ENCODE measurements at regions not wholly inside any gene's neighbourhood (a gene's known extent, or its start where the extent isn't known, plus 50 kb on each side); places are given as distances from the start of the nearest gene placed in this dataset.

DNA sequence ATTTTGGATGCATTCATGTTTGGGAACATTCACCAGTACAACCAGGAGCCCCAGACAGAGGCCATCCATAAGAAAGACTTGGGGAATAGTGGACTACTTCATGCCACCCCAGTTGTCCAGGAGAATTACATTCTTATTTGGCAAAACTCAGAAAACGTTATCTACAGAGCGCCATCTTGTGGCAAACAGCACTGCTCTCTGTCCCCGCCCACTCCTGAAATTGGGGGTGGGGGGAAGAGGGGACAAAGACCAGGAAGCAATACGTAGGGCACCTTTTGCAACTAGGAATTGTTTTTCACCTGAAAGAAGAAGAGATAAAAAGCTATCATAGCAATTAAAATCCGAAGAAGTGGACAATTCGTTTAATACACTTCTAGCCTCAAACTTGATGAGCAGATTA lies 134.6 kb upstream of the MGMT start (continued):
- TF ChIP-seq, protein P1, sequence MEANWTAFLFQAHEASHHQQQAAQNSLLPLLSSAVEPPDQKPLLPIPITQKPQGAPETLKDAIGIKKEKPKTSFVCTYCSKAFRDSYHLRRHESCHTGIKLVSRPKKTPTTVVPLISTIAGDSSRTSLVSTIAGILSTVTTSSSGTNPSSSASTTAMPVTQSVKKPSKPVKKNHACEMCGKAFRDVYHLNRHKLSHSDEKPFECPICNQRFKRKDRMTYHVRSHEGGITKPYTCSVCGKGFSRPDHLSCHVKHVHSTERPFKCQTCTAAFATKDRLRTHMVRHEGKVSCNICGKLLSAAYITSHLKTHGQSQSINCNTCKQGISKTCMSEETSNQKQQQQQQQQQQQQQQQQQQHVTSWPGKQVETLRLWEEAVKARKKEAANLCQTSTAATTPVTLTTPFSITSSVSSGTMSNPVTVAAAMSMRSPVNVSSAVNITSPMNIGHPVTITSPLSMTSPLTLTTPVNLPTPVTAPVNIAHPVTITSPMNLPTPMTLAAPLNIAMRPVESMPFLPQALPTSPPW (CRISPR knock-in tag; IDR thresholded peaks at IDR 0.05), result 0 out of 2 replicates have a peak, but pooled peaks have one; percentile 20
- no peak for TF ChIP-seq MAFF (IDR thresholded peaks at IDR 0.05; ENCODE audit: low read length)

- no peaks in the 10 kb centered on the region for H3K4me1 ChIP-seq (replicated peaks in 1 of 2; ENCODE audit: control insufficient read depth in 2 of 2, insufficient read depth in 2 of 2, low read length in 2 of 2)
- H3K9me1 ChIP-seq (ENCODE audit: control insufficient read depth, insufficient read depth, low read length), result no peaks in the 10 kb centered on the region
- in situ Hi-C loops (cut with MboI), result no loop called here
- ChIA-PET POLR2A (no interaction called here), CTCF (ENCODE audit: low intra/inter-chr PET ratio) (no interaction called here)
- H3K27ac ChIP-seq (ENCODE audit: extremely low read depth, low read depth, low read length), result no peak overlapping the region
- H3K4me3 ChIP-seq, result no peak overlapping the region
- DNase-seq (ENCODE audit: extremely low read depth in 1 of 4, low spot score in 3 of 4) (no peak), ATAC-seq (no peak), FAIRE-seq (no peak)
- H3K79me2 ChIP-seq (ENCODE audit: control insufficient read depth, insufficient read depth, low read length), result no peaks in the 10 kb centered on the region
- H3K4me2 ChIP-seq (ENCODE audit: insufficient read depth, low read length), result no peak overlapping the region
- 0% methylated on average over 8 of the region's 8 CpGs for WGBS (ENCODE audit: insufficient coverage, low coverage, missing lambda C conversion rate)
- H3K36me3 ChIP-seq (ENCODE audit: control insufficient read depth, insufficient read depth, low read length), result no peaks in the 10 kb centered on the region
- H3K27me3 ChIP-seq (ENCODE audit: control insufficient read depth in 2 of 2, insufficient read depth in 2 of 2, low read length in 2 of 2), result peaks cover 0 to 5% of the 10 kb centered on the region in 2 experiments; a peak in 1 of 5 replicates
- H3K9ac ChIP-seq (ENCODE audit: insufficient read depth in 1 of 2, low read depth in 2 of 2, low read length in 2 of 2), result no peak overlapping the region
- no peaks in the 10 kb centered on the region for H3K9me3 ChIP-seq (replicated peaks; ENCODE audit: control insufficient read depth, insufficient read depth, low read depth, low read length)
- H2AFZ ChIP-seq (ENCODE audit: low read depth, low read length), result no peak overlapping the region
- H4K20me1 ChIP-seq (replicated peaks; ENCODE audit: control insufficient read depth, insufficient read depth, low read length), result no peaks in the 10 kb centered on the region
- no TSS peak for BruUV-seq (replicated peaks)
- intact Hi-C loops (cut with micrococcal nuclease), result no loop called here
- TF ChIP-seq MXD1 (CRISPR knock-in tag; IDR thresholded peaks at IDR 0.05; ENCODE audit: borderline replicate concordance, poor library complexity, severe bottlenecking) (no peak), JUN (IDR thresholded peaks at IDR 0.05; ENCODE audit: borderline replicate concordance, low read depth, low read length) (no peak), JUN (CRISPR knock-in tag; IDR thresholded peaks at IDR 0.05; ENCODE audit: borderline replicate concordance) (no peak), ZBTB49 (CRISPR knock-in tag; IDR thresholded peaks at IDR 0.05; ENCODE audit: borderline replicate concordance) (no peak), NR2C1 (IDR thresholded peaks at IDR 0.05) (no peak), NR2C1 (tag; IDR thresholded peaks at IDR 0.05) (no peak), ZNF592 (IDR thresholded peaks at IDR 0.05) (no peak), HMGN3 (IDR thresholded peaks at IDR 0.05; ENCODE audit: borderline replicate concordance, extremely low read depth, insufficient read length, low read depth, low read length) (no peak), SRSF3 (IDR thresholded peaks at IDR 0.05; ENCODE audit: insufficient read depth, low read length) (no peak), ZNF77 (CRISPR knock-in tag; IDR thresholded peaks at IDR 0.05) (no peak), GATAD2A (IDR thresholded peaks at IDR 0.05) (no peak)
Observed at GRCh38 chr10:129333706-129334105, 133.3 kb upstream of the MGMT start.

Data from K562 (cell line).